NCI-H2196 treated with DMSO at 0.1 percent for 48 hours (cell line): ENCODE measurements at regions not wholly inside any gene's neighbourhood (a gene's known extent, or its start where the extent isn't known, plus 50 kb on each side); places are given as distances from the start of the nearest gene placed in this dataset.

Experiments used
- DNase-seq: peaks from one replicate; lab custom pipeline; 2025; ENCODE audit not compliant: unreplicated experiment; lab: John Stamatoyannopoulos, UW

DNA sequence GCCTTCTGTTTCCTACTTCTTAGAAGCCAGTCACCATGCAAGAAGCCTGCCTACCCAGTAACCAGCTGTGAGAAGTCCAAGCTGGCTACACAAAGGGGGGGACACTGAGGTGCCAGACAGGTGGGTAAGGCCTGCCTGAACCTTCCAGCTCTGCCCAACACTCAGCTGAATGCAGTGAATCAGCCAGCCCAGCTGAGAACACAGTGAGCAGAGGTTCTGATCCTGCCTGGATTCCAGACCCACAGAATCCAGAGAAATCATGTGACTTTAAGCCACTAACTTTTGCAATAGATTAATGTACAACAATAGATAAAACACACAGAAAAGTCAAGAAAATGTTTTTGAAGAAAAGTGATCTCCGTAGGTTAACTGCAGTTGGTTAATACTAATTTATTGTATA lies 151.7 kb downstream of the EFNB2 start:
- no peak for DNase-seq

DNA sequence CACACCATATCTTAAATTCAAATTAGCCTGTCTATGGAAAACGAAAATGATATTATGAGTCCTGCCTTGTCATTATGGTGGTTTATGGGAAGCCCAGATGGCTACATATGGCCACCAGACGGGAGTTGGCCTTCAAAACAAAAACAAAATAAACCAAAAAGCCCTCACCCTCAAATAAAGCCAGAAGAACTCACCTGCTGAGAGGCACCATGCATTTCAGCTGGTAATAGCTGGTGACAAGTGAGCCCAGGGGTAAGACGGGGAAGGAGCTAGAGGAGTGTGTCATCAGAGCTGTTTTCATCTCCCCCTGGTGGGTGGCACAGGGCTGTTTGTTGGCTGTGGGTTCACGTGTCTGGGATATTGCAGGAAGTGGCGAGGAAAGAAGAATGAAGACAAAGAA lies 152.9 kb downstream of the EFNB2 start:
- no peak for DNase-seq

DNA sequence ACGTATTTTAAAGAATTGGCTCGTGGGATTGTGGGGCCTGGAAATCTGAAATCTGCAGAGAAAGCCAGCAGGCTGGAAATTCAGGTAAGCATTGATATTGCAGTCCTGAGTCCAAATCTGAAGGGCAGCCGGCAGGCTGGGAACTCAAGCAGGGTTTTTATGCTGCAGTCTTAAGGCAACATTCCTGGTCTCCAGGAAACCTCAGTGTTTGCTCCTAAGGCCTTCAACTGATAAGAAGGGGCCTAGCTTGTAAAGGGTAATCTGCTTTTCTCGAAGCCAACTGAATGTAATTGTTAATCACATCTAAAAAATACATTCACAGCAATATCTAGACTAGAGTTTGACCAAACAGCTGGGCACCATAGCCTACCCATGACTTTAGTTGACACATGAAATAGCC lies 154.4 kb downstream of the EFNB2 start:
- DNase-seq = no peak

DNA sequence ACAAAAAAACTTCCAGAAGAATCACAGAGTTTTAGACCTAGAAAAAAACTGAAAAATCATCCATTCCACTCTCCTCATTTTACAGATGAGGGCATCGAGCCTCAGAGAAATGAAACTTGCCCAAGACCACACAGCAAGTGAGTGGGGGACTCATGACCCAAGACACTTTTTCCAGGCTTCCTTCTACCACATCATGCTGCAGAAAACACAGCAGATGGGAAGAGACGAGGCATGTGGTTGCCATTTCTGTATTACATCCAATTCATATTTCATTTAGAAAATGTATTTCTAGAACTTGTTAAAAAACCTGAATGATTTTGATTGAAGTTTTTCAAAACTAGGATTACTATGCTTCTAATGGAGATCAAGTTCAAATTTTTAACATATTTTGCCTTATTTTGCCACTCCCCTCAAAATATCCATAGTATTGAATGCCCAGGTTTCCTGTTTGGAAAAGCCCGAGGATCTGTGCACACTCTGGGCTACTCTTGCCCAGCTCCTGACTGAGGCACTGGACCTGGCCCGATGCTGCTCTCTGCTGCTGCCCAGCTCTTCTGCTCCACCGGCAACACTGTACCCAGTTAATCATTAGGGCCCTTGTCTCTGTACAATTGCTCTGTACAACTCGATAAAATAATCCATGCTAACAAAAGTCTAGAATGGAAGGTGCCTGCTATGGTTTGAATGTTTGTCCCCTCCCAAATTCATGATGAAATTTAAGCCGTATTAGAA lies 157.4 kb downstream of the EFNB2 start:
- DNase-seq = no peak

DNA sequence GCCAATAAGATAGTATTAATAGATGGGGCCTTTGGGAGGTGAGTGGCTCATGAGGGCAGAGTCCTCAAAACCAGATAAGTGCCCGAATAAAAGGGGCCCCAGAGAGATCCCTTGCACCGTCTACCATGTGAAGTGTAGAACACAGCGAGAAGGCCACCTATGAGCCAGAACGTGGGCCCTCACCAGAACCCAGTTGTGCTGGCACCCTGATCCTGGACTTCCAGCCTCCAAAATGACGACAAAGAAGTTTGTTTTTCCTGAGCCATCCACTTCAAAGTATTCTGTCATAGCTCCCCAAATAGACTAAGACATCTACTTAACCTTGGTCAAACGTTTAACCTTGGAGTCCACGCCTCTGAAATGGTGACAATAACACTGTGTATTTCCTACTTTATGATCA lies 158.1 kb downstream of the EFNB2 start:
- no peak for DNase-seq

DNA sequence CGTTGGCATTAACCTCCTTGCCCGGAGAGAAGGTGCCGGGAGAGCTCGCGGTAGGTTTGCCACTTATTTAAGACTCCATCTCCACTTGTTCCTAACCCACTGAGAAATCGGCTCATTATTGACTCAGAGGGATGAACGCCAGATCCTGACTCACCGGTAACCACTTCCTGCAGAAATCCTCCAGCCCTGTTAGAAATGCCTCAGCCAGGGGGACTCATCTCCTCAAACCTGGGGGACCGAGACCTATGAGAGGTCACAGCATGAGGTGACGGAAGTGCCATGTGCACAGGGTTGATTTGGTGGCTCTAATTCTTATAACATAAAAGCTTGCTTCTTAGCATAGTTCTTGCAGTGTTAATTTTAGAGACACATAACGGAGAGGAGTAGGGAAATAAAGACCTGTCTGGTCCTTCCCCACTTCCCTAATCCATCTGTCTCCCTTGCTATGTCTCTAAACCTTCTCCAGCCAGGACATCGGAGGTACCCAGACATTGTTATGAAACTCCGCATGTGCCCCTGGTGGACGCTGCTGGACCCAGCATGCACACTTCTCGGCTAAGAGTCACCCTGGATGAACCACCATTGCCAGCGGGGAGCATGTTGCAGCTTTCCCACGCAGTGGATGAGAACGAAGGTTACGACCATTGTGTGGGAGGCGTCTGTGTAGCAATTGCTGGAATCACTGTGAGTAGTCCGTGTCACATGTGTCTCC lies 158.9 kb downstream of the EFNB2 start:
- DNase-seq = no peak

DNA sequence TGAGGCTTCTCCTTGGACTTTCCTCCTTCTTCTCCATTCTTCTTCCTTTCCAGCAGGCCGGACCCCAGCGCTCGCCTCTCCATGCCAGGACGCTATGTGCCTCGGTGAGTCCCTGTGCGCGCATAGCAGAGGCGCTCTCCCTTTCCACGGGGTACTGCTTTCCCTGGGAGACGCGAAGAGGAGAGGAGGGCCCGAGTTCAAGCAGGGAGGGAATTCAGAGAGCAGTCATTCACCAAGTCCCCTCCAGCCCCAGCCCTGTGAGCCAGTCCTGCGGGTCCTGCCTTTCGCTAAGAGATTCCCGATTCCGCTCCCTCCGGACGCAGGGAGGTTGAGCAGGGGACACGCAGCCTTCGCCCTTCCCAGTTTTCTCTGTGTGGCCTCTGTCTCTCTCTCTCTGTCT lies 160.4 kb downstream of the EFNB2 start:
- no peak for DNase-seq

DNA sequence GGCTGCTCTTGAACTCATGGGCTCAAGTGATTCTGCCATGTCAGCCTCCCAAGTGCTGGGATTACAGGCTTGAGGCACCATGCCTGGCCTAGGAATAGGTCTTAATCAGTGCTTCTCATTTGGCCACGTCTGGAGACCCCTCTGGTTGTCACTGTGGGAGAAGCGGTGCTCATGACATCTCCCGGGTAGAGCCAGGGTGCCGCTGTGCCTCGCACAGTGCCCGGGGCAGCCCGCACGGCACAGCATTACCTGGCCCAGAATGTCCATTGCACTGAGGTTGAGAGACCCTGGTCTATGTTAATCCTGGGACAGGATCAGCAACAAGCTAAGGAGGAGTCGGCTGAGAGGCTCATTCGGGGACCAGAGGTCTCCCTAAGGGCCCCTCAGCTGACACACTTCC lies 160.8 kb downstream of the EFNB2 start:
- DNase-seq = no peak

DNA sequence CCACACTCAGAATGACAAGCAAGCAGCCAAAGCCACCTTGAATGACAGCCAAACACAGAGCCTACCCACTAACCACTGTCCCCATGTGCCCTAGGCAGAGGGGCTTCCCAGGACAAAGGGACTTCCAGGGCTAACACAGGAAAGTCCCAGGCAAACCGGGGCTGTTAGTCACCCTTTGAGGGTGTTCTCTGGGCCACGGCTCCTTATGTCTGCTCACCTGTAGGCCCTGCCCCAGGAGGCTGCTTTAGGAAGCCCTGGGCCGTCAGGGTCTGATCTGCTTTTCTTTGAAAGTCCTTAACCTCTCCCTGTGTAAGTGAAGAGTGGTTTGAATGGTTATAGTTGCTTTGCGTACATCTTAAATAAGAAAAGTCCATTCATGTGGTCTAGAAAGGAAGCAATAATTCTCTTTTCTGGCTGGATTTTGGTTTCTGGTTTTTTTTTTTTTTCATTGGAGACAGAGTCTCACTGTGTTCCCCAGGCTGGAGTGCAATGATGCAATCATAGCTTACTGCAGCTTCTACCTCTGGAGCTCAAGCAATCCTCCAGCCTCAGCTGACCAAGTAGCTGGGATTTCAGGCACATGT lies 161.4 kb downstream of the EFNB2 start:
- no peak for DNase-seq

DNA sequence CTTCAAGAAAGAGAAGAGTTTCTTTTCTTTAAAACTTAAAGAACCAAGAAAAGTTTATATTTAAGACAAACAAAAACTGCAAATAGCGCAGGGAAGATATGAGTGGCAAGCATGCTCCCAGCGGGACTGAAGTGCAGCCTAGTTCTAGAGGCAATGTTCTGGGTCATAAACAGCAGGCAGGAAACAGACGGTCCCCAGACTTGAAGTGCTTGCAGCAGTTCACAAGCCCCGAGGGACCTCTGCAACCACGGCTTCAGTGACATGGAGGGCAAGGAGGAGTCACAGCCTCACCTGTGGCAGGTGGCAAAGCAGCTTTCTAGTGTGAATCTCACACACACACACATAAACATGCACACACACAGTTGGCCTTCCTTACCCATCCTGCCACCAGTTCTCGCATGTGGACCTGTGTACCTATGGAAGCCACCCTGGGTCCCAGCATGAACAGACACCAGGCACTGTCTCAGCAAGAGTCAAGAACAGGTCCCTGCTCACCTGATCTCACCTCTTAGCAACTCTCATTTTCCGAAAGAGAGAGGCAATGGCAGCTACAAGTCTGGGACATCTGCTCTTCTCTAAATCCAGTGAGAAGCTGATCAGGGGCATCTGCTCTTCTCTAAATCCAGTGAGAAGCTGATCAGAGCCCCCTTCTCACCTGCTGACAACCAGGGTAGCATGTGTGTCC lies 162.0 kb downstream of the EFNB2 start:
- DNase-seq = no peak

DNA sequence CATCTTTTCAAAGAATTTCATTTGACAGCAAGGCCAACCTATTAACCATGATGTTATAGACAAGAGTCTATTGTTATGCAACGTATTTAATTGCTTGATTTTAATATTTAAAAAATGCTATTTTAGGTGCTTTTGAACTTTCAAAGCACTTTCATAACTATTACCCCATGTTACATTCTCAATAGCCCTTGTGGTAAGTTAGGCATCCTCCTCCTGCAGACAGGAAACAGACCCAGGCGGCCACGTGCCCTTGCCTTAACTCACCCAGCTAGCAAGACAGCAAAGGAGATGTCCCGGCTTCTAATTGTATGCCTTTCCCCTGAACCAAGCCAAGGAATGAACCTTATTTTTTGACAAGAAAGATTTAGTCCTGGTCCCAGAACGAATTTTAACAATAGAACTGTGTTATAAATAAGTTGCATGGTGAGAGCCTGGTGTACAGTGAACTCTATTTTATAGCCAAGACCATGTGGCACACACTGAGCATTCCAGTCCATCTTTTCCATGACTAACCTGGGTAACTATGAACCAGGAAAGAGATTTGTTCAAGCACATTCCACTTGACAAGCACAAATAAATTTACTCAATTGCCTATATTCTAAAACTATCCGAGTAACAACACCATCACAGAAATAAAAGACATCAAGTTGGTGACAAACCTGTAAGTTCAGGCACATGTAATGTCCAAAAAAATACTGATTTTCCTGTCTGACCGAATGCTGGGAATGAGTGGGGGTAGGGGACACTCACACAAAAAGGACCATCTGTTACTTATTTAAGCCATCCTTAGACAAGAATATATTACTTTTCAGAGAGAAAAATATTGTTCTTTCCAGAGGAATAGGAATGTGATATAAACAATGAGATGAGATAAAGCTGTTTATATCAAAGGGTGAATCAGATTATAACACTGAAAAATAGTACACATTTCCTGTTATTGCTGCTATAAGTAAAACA lies 163.0 kb downstream of the EFNB2 start:
- no peak for DNase-seq

DNA sequence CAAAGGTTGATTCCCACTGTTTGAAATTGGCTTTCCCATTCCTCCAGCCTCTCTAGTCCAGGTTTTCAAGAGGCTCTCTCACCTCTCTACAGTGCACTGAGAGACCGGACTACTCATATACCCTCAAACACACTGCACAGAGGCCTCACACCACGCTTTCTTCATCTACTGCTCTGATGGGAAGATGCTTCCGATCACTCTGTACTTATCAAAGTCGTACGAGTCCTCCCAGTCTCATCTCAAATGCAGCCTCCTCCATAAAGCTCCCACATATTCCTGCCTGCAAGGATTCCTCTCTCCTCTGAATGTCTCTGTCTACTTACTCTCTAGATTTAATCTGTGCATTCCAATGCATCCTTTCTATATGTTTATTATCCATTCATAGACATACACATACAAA lies 164.4 kb downstream of the EFNB2 start:
- DNase-seq = no peak

DNA sequence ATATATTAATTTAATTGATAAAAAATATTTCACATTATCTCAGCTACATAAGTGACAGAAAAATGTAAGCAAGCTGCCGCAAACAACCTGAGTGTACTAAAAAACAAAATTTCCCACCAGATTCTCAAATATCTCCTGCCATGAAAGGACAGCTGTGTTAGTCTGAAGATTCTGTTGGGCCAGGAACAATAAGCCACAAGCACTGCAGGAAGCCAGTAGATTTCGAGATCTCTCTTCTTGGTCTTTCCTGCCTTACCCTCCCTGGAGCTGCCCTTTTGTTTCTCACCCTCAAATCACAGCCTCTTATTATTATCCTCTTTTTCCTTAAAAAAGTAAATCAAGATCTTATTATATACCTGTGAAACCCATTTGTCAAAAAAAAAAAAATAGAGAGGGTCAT lies 165.6 kb downstream of the EFNB2 start:
- no peak for DNase-seq

DNA sequence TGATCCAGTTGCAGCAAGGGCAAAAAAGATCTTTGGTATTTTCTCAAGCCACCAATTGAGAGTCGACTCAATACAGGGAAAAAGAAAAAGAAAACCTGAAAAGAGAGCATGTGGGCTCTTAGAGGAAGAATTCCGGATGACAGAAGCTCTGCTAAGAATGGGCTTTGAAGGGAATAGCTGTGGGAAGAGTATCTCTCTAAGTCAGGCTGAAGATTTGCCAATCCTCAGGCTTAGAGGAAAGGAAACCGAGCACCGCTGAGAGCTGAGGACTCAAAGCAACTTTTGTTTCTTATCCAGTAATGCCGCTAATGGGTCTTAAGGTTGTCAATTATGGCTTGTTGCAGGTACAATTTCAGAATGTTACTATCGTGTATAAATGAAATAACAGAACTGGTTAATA lies 166.4 kb downstream of the EFNB2 start:
- DNase-seq = no peak

DNA sequence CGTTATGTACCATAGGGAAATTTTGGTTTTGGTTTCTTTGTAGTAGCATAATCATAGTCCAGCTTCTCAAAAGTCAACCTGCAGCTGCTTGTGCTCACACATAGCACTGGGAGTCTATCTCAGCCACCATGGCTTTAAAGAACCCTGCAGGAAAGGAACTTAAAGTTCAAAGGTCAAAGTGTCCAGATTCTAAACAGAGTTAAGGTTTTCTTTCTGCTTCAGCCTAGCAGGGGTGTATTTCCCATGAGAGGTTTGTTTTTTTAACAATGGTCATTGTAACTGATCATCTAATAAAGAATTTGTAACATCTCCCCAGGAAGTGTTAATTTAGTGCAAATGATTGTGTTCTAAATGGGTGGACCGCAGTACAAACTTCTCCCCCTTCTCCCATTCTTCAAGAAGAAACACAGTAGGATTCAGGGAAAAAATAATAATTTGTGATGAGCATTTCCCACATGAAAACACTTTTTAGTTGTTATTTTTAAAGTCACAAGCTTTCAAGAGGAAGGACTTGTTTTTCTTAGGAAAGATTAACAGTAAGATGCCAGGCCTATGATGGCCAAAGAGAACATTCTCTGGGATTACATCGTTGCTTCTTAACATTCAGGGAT lies 168.0 kb downstream of the EFNB2 start:
- DNase-seq = no peak

DNA sequence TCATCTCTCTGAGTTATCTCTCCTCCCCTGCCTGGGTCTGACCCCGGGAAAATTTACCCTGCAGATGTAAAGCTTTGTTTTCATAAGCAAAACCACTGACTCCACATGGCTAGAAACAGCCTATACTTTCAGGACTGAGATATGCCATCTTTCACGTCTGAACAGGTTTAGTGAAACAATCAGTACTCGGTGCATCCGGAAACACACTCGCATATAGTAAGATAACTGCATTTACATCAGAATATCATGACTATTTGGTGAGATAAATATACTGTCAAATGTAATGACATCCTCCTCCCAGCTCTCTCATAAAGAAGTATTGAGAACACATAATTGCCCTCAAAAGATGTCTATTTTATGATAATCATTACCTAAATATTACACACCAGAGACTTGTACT lies 172.8 kb downstream of the EFNB2 start:
- no peak for DNase-seq

DNA sequence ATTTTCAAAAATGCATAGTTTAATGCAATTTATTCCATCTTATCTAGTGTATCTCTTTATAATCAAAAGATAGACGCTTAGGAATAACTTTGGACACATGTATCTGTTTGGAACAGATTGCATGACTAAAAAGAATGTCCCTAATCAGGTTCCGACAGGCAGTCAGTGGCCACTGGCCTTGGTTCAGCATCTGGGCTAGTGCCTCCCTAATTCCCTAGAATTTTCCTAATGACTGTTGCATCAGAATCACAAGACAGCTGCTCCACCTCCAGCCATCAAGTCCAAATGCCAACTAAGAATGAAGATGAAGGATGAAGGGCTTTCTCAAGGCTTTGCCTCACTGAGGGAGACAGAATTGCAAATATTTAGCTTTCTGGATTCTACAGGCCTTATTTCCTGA lies 173.8 kb downstream of the EFNB2 start:
- DNase-seq = no peak

DNA sequence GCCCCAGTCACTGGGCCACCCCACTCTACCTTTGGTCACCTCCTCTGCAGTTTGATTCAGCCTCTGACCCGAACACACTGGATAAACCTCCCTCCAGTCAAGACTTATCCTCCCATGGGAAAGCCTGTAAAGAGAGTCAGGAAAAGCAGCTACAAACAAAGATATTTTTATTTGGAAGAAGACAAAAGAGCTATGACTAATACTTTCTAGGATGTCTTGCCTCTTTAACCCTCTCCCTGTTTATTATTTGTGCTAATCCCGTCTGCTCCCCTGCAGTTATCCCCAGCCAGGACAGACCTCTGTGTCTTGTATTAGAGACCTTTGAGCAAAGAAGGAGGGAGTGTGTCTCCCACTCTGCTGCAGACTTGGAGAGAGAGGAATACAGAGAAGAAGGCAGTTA lies 178.3 kb downstream of the EFNB2 start:
- DNase-seq = no peak

DNA sequence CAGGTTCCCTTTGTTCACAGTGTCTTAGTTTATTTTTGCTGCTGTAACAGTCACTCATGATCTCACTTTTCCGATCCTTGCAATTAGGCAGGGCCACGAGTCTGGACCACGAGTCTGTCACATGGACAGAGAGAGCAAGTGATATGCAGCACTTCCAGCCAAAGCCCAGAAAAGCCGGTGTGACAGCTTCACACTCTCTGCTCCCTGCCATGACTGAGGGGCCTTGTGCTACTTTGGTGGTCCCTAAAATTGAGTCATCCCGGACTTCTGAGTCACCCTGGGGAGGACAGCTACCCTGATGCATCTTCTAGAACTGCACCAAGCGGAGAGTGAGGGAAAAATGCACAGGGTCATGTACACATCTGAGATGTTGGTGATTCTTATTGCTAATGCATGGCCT lies 179.6 kb downstream of the EFNB2 start:
- no peak for DNase-seq

DNA sequence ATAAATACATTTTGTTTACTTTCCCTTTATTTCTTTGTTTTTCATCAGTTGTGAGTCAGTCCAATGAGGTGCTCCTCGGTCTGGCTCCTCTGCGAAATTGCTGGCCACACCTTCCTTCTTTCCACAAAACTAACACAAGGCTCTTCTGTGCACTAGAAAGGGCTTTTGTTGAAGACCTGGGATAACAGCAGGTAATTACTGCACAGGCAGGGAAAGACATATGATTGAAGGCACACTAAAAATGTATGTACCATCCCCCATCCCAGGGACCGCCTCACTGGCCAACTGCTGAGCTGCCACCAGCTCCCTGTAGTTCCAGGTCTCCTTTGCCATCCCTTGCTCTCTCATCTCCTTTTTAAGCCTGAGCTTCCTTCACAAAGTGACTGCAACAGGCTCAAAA lies 180.5 kb downstream of the EFNB2 start:
- DNase-seq = no peak
